WTC11 (cell line): ENCODE measurements at regions not wholly inside any gene's neighbourhood (a gene's known extent, or its start where the extent isn't known, plus 50 kb on each side); places are given as distances from the start of the nearest gene placed in this dataset.

Source experiments
- ATAC-seq: fragments of 200-7000 bp; cut with Tn5 transposase; 2 replicates; pipeline ENCODE4 v1.10.0; 2021; ENCODE audit warnings: mild to moderate bottlenecking, moderate library complexity
- CTCF ChIA-PET: fragments of 300-600 bp; sonication (Branson Sonifier 250); formaldehyde crosslinking; loops from one replicate; lab custom pipeline; 2021; ENCODE audit warnings: antibody characterized with exemption; lab: Charles Lee
- POLR2A ChIA-PET: fragments of 350-600 bp; sonication (Branson Sonifier 250); formaldehyde crosslinking; loops from one replicate; lab custom pipeline; 2021; ENCODE audit warnings: antibody characterized with exemption; lab: Charles Lee
- DNase-seq: peaks from one replicate; pipeline ENCODE4 v3.0.0; 2021; ENCODE audit warnings: low spot score
- H3K27ac Mint-ChIP-seq: 2 replicates; pipeline ENCODE4 v1.8.0; 2021; ENCODE audit warnings: mixed read lengths
- H3K27me3 Mint-ChIP-seq: 2 replicates; pipeline ENCODE4 v1.8.0; 2021; ENCODE audit warnings: low read depth, mild to moderate bottlenecking, moderate library complexity, mixed read lengths
- H3K36me3 Mint-ChIP-seq: 2 replicates; pipeline ENCODE4 v1.8.0; 2021; ENCODE audit warnings: mixed read lengths
- H3K4me1 Mint-ChIP-seq: 2 replicates; pipeline ENCODE4 v1.8.0; 2022; ENCODE audit warnings: mixed read lengths
- H3K4me3 Mint-ChIP-seq: 2 replicates; pipeline ENCODE4 v1.8.0; 2021; ENCODE audit warnings: mild to moderate bottlenecking, moderate library complexity, mixed read lengths
- H3K9me3 Mint-ChIP-seq: 2 replicates; pipeline ENCODE4 v1.8.0; 2021; ENCODE audit warnings: mixed read lengths
- CBFB ChIP-seq: sonication (generic); formaldehyde crosslinking; IDR thresholded peaks from 2 replicates; pipeline ENCODE4 v1.8.1; 2022; ENCODE audit warnings: mild to moderate bottlenecking, low read depth, missing genetic modification reagents
- EMX1 ChIP-seq: fragments of 250-450 bp; sonication (Bioruptor Pico); IDR thresholded peaks from 2 replicates; pipeline ENCODE4 v1.8.0; 2021; ENCODE audit warnings: mild to moderate bottlenecking
- FOXP1 ChIP-seq: sonication (generic); formaldehyde crosslinking; IDR thresholded peaks from 2 replicates; pipeline ENCODE4 v1.8.0; 2022; ENCODE audit warnings: missing genetic modification reagents, mild to moderate bottlenecking, moderate library complexity, borderline replicate concordance
- GRHL2 ChIP-seq: fragments of 250-450 bp; sonication (Bioruptor Pico); IDR thresholded peaks from 2 replicates; pipeline ENCODE4 v1.8.0; 2022; ENCODE audit warnings: mild to moderate bottlenecking, moderate library complexity; ENCODE audit not compliant: insufficient replicate concordance, severe bottlenecking
- IRF2 ChIP-seq: sonication (generic); formaldehyde crosslinking; IDR thresholded peaks from 2 replicates; pipeline ENCODE4 v1.8.0; 2022; ENCODE audit warnings: low read depth, missing genetic modification reagents, borderline replicate concordance
- KAT7 ChIP-seq: sonication (generic); formaldehyde crosslinking; IDR thresholded peaks from 2 replicates; pipeline ENCODE4 v1.8.1; 2023; ENCODE audit warnings: missing genetic modification reagents, mild to moderate bottlenecking, borderline replicate concordance
- NR1H2 ChIP-seq: sonication (generic); formaldehyde crosslinking; IDR thresholded peaks from 2 replicates; pipeline ENCODE4 v1.9.0; 2021; ENCODE audit warnings: mild to moderate bottlenecking, moderate library complexity, missing genetic modification reagents
- PRRX2 ChIP-seq: fragments of 250-450 bp; sonication (Bioruptor Pico); IDR thresholded peaks from 2 replicates; pipeline ENCODE4 v1.8.0; 2021; ENCODE audit warnings: mild to moderate bottlenecking
- RELA ChIP-seq: sonication (generic); formaldehyde crosslinking; IDR thresholded peaks from 2 replicates; pipeline ENCODE4 v1.8.1; 2022; ENCODE audit warnings: missing genetic modification reagents, mild to moderate bottlenecking, borderline replicate concordance
- SOX15 ChIP-seq: fragments of 250-450 bp; sonication (Bioruptor Pico); IDR thresholded peaks from 2 replicates; pipeline ENCODE4 v1.9.0; 2021; ENCODE audit warnings: mild to moderate bottlenecking
- TEAD1 ChIP-seq: sonication (generic); formaldehyde crosslinking; IDR thresholded peaks from 2 replicates; pipeline ENCODE4 v1.8.0; 2022; ENCODE audit warnings: mild to moderate bottlenecking, missing genetic modification reagents
- TF ChIP-seq, protein P1 (sequence below): sonication (generic); formaldehyde crosslinking; IDR thresholded peaks from 2 replicates; pipeline ENCODE4 v1.8.1; 2023; ENCODE audit warnings: mild to moderate bottlenecking, missing genetic modification reagents
- TF ChIP-seq, protein P2 (sequence below): sonication (generic); formaldehyde crosslinking; IDR thresholded peaks from 2 replicates; pipeline ENCODE4 v1.8.1; 2022; ENCODE audit warnings: low read depth, missing genetic modification reagents, borderline replicate concordance
- TF ChIP-seq, protein P3 (sequence below): sonication (generic); formaldehyde crosslinking; IDR thresholded peaks from 2 replicates; pipeline ENCODE4 v1.8.0; 2022; ENCODE audit warnings: mild to moderate bottlenecking, missing genetic modification reagents
- TF ChIP-seq, protein P4 (sequence below): sonication (generic); formaldehyde crosslinking; IDR thresholded peaks from 2 replicates; pipeline ENCODE4 v1.8.0; 2023; ENCODE audit warnings: missing genetic modification reagents
- TF ChIP-seq, protein P5 (sequence below): sonication (generic); formaldehyde crosslinking; IDR thresholded peaks from 2 replicates; pipeline ENCODE4 v1.8.1; 2022; ENCODE audit warnings: mild to moderate bottlenecking, moderate library complexity, missing genetic modification reagents
- TF ChIP-seq, protein P6 (sequence below): sonication (generic); formaldehyde crosslinking; IDR thresholded peaks from 2 replicates; pipeline ENCODE4 v1.8.0; 2022; ENCODE audit warnings: mild to moderate bottlenecking, missing genetic modification reagents
- TF ChIP-seq, protein P7 (sequence below): fragments of 250-450 bp; sonication (Bioruptor Pico); conservative IDR thresholded peaks from 2 replicates; pipeline ENCODE4 v1.9.0; 2021; ENCODE audit warnings: mild to moderate bottlenecking
- TF ChIP-seq, protein P8 (sequence below): sonication (generic); formaldehyde crosslinking; IDR thresholded peaks from 2 replicates; pipeline ENCODE4 v1.8.1; 2023; ENCODE audit warnings: mild to moderate bottlenecking, moderate library complexity, missing genetic modification reagents

DNA sequence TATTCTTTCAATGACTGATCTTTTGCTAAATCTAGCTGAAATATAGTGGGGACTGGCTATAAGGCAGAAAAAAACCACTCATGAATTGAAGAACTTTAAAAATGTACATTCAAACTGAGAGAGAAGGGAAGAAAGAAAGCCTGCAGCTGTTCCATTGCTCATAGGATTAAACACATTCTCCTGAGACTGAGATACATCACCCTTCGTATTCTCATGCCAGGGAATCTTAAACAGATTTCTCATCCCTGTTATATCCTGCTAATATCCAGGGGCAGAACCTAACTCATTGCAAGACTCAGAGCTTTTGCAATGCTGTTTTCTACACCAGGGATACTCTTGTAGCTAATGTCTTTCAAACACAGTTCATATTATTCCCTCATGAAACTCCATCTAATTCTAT, 67.2 kb upstream of the ACSS3 start:
- Mint-ChIP-seq H3K27me3 (no peaks in the 10 kb centered on the region), H3K36me3 (no peaks in the 10 kb centered on the region), H3K4me3 (no peak overlapping the region), H3K9me3 (no peaks in the 10 kb centered on the region), H3K4me1 (no peaks in the 10 kb centered on the region), H3K27ac (no peak overlapping the region)
- CTCF ChIA-PET, result no interaction called here
- ATAC-seq, result no peak
- TF ChIP-seq, protein P1, sequence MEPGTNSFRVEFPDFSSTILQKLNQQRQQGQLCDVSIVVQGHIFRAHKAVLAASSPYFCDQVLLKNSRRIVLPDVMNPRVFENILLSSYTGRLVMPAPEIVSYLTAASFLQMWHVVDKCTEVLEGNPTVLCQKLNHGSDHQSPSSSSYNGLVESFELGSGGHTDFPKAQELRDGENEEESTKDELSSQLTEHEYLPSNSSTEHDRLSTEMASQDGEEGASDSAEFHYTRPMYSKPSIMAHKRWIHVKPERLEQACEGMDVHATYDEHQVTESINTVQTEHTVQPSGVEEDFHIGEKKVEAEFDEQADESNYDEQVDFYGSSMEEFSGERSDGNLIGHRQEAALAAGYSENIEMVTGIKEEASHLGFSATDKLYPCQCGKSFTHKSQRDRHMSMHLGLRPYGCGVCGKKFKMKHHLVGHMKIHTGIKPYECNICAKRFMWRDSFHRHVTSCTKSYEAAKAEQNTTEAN (CRISPR knock-in tag), result no peak
- TF ChIP-seq, protein P2, sequence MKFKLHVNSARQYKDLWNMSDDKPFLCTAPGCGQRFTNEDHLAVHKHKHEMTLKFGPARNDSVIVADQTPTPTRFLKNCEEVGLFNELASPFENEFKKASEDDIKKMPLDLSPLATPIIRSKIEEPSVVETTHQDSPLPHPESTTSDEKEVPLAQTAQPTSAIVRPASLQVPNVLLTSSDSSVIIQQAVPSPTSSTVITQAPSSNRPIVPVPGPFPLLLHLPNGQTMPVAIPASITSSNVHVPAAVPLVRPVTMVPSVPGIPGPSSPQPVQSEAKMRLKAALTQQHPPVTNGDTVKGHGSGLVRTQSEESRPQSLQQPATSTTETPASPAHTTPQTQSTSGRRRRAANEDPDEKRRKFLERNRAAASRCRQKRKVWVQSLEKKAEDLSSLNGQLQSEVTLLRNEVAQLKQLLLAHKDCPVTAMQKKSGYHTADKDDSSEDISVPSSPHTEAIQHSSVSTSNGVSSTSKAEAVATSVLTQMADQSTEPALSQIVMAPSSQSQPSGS (CRISPR knock-in tag), result no peak
- no peak for TF ChIP-seq GRHL2 (CRISPR knock-in tag)
- TF ChIP-seq SOX15 (CRISPR knock-in tag), result no peak
- no peak for TF ChIP-seq PRRX2 (CRISPR knock-in tag)
- POLR2A ChIA-PET, result no interaction called here
- no peak for DNase-seq

DNA sequence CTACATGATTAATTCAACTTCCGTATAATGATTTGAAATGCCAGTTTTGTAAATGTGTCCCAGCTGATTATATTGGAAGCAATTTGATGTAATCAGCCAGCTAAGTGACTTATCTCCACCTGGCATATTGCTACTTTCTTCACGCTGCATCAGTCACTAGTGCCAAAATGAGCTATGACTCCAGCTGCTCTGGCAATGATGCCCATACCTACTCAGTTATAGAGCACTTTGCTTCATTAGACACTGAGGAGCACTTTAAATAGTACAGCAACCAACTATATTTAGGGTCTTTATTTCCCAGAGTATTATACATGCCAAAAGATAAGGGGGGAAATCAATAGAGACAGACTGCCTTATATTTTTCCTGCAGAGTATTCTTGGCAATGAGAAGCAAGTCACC, 67.9 kb upstream of the LIN7A start:
- Mint-ChIP-seq H3K27me3 (no peaks in the 10 kb centered on the region), H3K9me3 (no peaks in the 10 kb centered on the region), H3K4me1 (no peaks in the 10 kb centered on the region), H3K27ac (no peak overlapping the region), H3K36me3 (peaks cover 2% of the 10 kb centered on the region; the same call in 1 of the 2 replicates), H3K4me3 (no peak overlapping the region)
- POLR2A ChIA-PET, result no interaction called here
- no peak for DNase-seq
- CTCF ChIA-PET, result no interaction called here
- TF ChIP-seq NR1H2 (CRISPR knock-in tag) (no peak), GRHL2 (CRISPR knock-in tag) (no peak), EMX1 (no peak), IRF2 (CRISPR knock-in tag) (no peak), RELA (CRISPR knock-in tag) (no peak), KAT7 (CRISPR knock-in tag) (no peak), FOXP1 (CRISPR knock-in tag) (no peak), TEAD1 (CRISPR knock-in tag) (no peak), CBFB (CRISPR knock-in tag) (no peak)
- TF ChIP-seq, protein P3, sequence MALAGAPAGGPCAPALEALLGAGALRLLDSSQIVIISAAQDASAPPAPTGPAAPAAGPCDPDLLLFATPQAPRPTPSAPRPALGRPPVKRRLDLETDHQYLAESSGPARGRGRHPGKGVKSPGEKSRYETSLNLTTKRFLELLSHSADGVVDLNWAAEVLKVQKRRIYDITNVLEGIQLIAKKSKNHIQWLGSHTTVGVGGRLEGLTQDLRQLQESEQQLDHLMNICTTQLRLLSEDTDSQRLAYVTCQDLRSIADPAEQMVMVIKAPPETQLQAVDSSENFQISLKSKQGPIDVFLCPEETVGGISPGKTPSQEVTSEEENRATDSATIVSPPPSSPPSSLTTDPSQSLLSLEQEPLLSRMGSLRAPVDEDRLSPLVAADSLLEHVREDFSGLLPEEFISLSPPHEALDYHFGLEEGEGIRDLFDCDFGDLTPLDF (CRISPR knock-in tag), result no peak
- TF ChIP-seq, protein P4, sequence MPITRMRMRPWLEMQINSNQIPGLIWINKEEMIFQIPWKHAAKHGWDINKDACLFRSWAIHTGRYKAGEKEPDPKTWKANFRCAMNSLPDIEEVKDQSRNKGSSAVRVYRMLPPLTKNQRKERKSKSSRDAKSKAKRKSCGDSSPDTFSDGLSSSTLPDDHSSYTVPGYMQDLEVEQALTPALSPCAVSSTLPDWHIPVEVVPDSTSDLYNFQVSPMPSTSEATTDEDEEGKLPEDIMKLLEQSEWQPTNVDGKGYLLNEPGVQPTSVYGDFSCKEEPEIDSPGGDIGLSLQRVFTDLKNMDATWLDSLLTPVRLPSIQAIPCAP (CRISPR knock-in tag), result no peak
- TF ChIP-seq, protein P5, sequence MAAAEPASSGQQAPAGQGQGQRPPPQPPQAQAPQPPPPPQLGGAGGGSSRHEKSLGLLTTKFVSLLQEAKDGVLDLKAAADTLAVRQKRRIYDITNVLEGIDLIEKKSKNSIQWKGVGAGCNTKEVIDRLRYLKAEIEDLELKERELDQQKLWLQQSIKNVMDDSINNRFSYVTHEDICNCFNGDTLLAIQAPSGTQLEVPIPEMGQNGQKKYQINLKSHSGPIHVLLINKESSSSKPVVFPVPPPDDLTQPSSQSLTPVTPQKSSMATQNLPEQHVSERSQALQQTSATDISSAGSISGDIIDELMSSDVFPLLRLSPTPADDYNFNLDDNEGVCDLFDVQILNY (CRISPR knock-in tag), result no peak
- TF ChIP-seq, protein P1 (CRISPR knock-in tag), result no peak
- TF ChIP-seq, protein P6, sequence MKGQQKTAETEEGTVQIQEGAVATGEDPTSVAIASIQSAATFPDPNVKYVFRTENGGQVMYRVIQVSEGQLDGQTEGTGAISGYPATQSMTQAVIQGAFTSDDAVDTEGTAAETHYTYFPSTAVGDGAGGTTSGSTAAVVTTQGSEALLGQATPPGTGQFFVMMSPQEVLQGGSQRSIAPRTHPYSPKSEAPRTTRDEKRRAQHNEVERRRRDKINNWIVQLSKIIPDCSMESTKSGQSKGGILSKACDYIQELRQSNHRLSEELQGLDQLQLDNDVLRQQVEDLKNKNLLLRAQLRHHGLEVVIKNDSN (CRISPR knock-in tag), result no peak
- TF ChIP-seq, protein P7, sequence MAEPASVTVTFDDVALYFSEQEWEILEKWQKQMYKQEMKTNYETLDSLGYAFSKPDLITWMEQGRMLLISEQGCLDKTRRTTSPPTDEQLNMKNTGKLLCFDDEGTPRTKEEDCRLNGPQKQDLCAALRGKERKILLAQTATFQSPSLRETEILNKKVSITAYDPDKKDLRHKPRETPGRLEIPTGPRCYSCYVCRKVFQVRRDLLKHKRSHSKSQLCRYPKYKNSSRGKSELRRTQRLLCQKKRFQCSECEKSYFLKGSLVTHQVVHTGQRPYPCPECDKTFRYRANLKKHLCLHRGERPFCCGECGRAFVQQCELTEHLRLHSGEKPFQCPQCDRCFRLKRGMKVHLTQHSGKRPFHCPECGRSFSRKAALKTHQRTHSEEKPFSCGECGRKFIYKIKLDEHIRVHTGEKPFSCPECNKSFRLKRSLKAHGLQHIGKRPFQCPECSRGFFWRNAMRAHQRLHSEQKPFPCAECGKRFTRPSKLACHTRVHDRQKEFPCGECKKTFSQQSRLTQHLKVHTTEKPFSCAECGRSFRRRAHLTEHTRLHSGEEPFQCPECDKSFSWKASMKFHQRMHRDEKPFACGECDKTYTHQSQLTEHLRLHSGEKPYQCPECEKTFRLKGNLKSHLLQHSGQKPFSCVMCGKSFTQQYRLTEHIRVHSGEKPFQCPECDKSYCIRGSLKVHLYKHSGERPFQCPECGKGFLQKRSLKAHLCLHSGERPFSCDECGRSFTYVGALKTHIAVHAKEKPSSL, result no peak
- TF ChIP-seq, protein P8, sequence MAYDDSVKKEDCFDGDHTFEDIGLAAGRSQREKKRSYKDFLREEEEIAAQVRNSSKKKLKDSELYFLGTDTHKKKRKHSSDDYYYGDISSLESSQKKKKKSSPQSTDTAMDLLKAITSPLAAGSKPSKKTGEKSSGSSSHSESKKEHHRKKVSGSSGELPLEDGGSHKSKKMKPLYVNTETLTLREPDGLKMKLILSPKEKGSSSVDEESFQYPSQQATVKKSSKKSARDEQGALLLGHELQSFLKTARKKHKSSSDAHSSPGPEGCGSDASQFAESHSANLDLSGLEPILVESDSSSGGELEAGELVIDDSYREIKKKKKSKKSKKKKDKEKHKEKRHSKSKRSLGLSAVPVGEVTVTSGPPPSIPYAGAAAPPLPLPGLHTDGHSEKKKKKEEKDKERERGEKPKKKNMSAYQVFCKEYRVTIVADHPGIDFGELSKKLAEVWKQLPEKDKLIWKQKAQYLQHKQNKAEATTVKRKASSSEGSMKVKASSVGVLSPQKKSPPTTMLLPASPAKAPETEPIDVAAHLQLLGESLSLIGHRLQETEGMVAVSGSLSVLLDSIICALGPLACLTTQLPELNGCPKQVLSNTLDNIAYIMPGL (CRISPR knock-in tag), result no peak
- ATAC-seq, result no peak
